ENCODE measurements at regions not wholly inside any gene's neighbourhood (a gene's known extent, or its start where the extent isn't known, plus 50 kb on each side); places are given as distances from the start of the nearest gene placed in this dataset.
"Not testable (repeated sequence)": the region's sequence is repeated elsewhere in the genome, so short reads cannot be mapped to it uniquely, and the experiment has no call there.

GRCh38 chr14:105598925-105599586 is 72.7 kb downstream of the TMEM121 start:
- ATAC-seq (ENCODE audit: insufficient number of reproducible peaks, low FRiP score, low read depth); H3K36me3 ChIP-seq; DNase-seq (ENCODE audit: low spot score); H3K9me3 ChIP-seq; H3K27ac ChIP-seq; H3K4me3 ChIP-seq; H3K27me3 ChIP-seq (replicated peaks; ENCODE audit: insufficient read depth); H3K4me1 ChIP-seq (ENCODE audit: control insufficient read depth in 1 of 2, low read depth in 2 of 2): not testable (repeated sequence)

- not testable (repeated sequence) for H3K36me3 ChIP-seq; ATAC-seq (ENCODE audit: insufficient number of reproducible peaks, low FRiP score, low read depth); H3K27me3 ChIP-seq (replicated peaks; ENCODE audit: insufficient read depth); DNase-seq (ENCODE audit: low spot score); H3K4me1 ChIP-seq (ENCODE audit: control insufficient read depth in 1 of 2, low read depth in 2 of 2); H3K9me3 ChIP-seq; H3K27ac ChIP-seq; H3K4me3 ChIP-seq
These were observed 74.0 kb downstream of the TMEM121 start for GRCh38 chr14:105600195-105600938.

DNA sequence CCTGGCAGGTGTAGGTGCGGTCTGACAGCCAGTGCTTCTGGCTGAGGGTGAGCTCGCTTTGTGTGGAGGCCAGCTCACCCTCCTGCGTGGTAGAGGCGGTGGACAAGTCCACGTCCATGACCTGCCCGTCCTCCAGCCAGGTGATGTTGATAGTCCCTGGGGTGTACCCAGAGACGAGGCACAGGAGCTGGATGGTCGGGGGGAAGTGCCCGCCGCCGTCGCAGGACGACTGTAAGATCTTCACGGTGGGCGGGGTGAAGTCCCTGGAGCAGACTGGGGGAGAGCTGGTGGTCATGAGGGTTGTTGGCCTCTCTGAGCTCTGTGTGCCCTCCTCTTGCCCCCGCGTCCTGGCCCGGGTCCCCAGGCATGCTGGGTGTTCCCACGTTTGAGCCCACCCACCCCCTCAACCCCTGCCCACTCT is 74.6 kb downstream of the TMEM121 start:
- ATAC-seq (ENCODE audit: insufficient number of reproducible peaks, low FRiP score, low read depth) (no peak), DNase-seq (ENCODE audit: low spot score) (no peak)
- Histone ChIP-seq H3K4me1 (ENCODE audit: control insufficient read depth in 1 of 2, low read depth in 2 of 2) (no peaks in the 10 kb centered on the region), H3K9me3 (no peaks in the 10 kb centered on the region), H3K36me3 (no peaks in the 10 kb centered on the region), H3K27me3 (replicated peaks; ENCODE audit: insufficient read depth) (no peaks in the 10 kb centered on the region), H3K4me3 (no peak overlapping the region), H3K27ac (no peak overlapping the region)
- TF ChIP-seq CTCF (IDR thresholded peaks at IDR 0.05), result no peak

GRCh38 chr14:105601360-105602242 is 75.2 kb downstream of the TMEM121 start:
- DNase-seq (ENCODE audit: low spot score), result no peak
- H3K4me1 ChIP-seq (ENCODE audit: control insufficient read depth in 1 of 2, low read depth in 2 of 2), result no peaks in the 10 kb centered on the region
- H3K27ac ChIP-seq, result no peak overlapping the region
- no peaks in the 10 kb centered on the region for H3K27me3 ChIP-seq (replicated peaks; ENCODE audit: insufficient read depth)
- no peak overlapping the region for H3K4me3 ChIP-seq
- no peaks in the 10 kb centered on the region for H3K36me3 ChIP-seq
- no peak for TF ChIP-seq CTCF (IDR thresholded peaks at IDR 0.05)
- H3K9me3 ChIP-seq, result no peaks in the 10 kb centered on the region
- ATAC-seq (ENCODE audit: insufficient number of reproducible peaks, low FRiP score, low read depth), result no peak

GRCh38 chr14:105602243-105602750 is 75.9 kb downstream of the TMEM121 start:
- H3K27me3 ChIP-seq (replicated peaks; ENCODE audit: insufficient read depth), result no peaks in the 10 kb centered on the region
- ATAC-seq (ENCODE audit: insufficient number of reproducible peaks, low FRiP score, low read depth) (no peak), DNase-seq (ENCODE audit: low spot score) (no peak)
- no peak for TF ChIP-seq CTCF (IDR thresholded peaks at IDR 0.05)
- H3K4me3 ChIP-seq, result no peak overlapping the region
- no peaks in the 10 kb centered on the region for H3K4me1 ChIP-seq (ENCODE audit: control insufficient read depth in 1 of 2, low read depth in 2 of 2)
- H3K9me3 ChIP-seq, result no peaks in the 10 kb centered on the region
- H3K36me3 ChIP-seq, result no peaks in the 10 kb centered on the region
- no peak overlapping the region for H3K27ac ChIP-seq
